ENCODE measurements at regions not wholly inside any gene's neighbourhood (a gene's known extent, or its start where the extent isn't known, plus 50 kb on each side); places are given as distances from the start of the nearest gene placed in this dataset.

- Histone ChIP-seq H3K4me2 (ENCODE audit: low read depth, low read length) (no peak overlapping the region), H3K4me1 (ENCODE audit: low read length) (peaks cover 14% of the 10 kb centered on the region), H3F3A (ENCODE audit: insufficient read depth, low read length) (no peaks in the 10 kb centered on the region), H2AFZ (ENCODE audit: low read length) (no peak overlapping the region), H3K9me2 (replicated peaks; ENCODE audit: insufficient read depth, low read length) (no peaks in the 10 kb centered on the region), H3K9ac (ENCODE audit: low read length) (no peak overlapping the region), H4K20me1 (ENCODE audit: insufficient read depth, low read length) (no peaks in the 10 kb centered on the region), H3K27ac (ENCODE audit: low read length) (no peak overlapping the region), H3K9me3 (replicated peaks; ENCODE audit: insufficient read depth, low read length) (no peaks in the 10 kb centered on the region), H3K27me3 (replicated peaks; ENCODE audit: insufficient read depth, low read length) (no peaks in the 10 kb centered on the region), H3K4me3 (ENCODE audit: low read length) (no peak overlapping the region), H3K79me2 (ENCODE audit: low read length) (no peaks in the 10 kb centered on the region), H3K36me3 (replicated peaks; ENCODE audit: insufficient read depth, low read length) (no peaks in the 10 kb centered on the region)
- TF ChIP-seq CTCF (IDR thresholded peaks at IDR 0.05; ENCODE audit: low read length) (no peak), EZH2phosphoT487 (IDR thresholded peaks at IDR 0.05; ENCODE audit: low read length) (no peak), EZH2 (optimal IDR thresholded peaks at IDR 0.05; ENCODE audit: low read depth, low read length) (no peak)
- DNase-seq, result no peak
These were observed 130.1 kb upstream of the SLC44A1 start for GRCh38 chr9:105114318-105114717.

DNA sequence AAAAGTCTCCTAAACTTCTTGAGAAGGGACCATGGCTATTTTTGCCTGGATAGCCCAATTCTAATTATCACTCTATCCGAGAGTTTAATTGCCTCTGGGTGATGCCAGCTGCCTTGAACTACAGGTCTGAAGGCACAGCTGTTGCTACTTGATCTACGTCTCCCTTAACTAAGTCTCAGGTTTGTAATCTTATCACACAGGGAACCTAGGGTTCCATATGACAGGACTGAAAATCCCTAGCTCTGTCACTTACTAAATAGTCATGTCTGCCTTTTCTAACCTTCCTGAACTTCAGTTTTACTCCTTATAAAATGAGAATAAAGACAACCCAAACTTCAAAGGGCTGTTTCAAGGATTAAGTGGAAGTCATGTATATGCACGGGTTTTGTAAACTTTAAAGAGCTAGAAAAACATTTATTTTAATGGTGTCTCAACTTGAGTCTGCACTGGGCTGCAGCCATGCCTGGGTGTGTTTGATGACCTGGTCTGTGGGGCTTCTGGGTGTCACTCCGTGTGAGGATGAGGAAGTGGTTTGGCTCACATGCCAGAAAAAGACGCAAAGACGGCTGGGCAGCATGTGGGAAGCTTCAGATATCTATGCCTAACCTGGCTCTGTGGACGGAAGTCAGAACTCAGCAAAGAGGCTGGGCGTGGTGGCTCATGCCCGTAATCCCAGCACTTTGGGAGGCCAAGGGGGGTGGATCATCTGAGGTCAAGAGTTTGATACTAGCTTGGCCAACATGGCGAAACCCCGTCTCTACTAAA, 129.3 kb upstream of the SLC44A1 start:
- H3K9ac ChIP-seq (ENCODE audit: low read length), result no peak overlapping the region
- H3K4me2 ChIP-seq (ENCODE audit: low read depth, low read length), result no peak overlapping the region
- peak overlapping the region; percentile 14; the same call in 1 of the 2 replicates for H3K27ac ChIP-seq (ENCODE audit: low read length)

GRCh38 chr9:105116052-105116868, 128.2 kb upstream of the SLC44A1 start:
- no peak overlapping the region for H2AFZ ChIP-seq (ENCODE audit: low read length)
- TF ChIP-seq CTCF (IDR thresholded peaks at IDR 0.05; ENCODE audit: low read length) (no peak), EZH2 (optimal IDR thresholded peaks at IDR 0.05; ENCODE audit: low read depth, low read length) (no peak), EZH2phosphoT487 (IDR thresholded peaks at IDR 0.05; ENCODE audit: low read length) (no peak)
- H3K27ac ChIP-seq (ENCODE audit: low read length), result no peak overlapping the region

More for the DNA sequence above, 129.3 kb upstream of the SLC44A1 start:
- Histone ChIP-seq H4K20me1 (ENCODE audit: insufficient read depth, low read length) (no peaks in the 10 kb centered on the region), H3K9me2 (replicated peaks; ENCODE audit: insufficient read depth, low read length) (no peaks in the 10 kb centered on the region), H2AFZ (ENCODE audit: low read length) (peak overlapping the region; percentile 23; the same call in 1 of the 2 replicates), H3K4me3 (ENCODE audit: low read length) (no peak overlapping the region), H3K4me1 (ENCODE audit: low read length) (peaks cover 14% of the 10 kb centered on the region), H3K79me2 (ENCODE audit: low read length) (no peaks in the 10 kb centered on the region), H3K27me3 (replicated peaks; ENCODE audit: insufficient read depth, low read length) (no peaks in the 10 kb centered on the region), H3K36me3 (replicated peaks; ENCODE audit: insufficient read depth, low read length) (no peaks in the 10 kb centered on the region), H3K9me3 (replicated peaks; ENCODE audit: insufficient read depth, low read length) (no peaks in the 10 kb centered on the region), H3F3A (ENCODE audit: insufficient read depth, low read length) (no peaks in the 10 kb centered on the region)
- peak; percentile 56 for DNase-seq
- TF ChIP-seq EZH2 (optimal IDR thresholded peaks at IDR 0.05; ENCODE audit: low read depth, low read length) (no peak), EZH2phosphoT487 (IDR thresholded peaks at IDR 0.05; ENCODE audit: low read length) (no peak), CTCF (IDR thresholded peaks at IDR 0.05; ENCODE audit: low read length) (no peak)

More at GRCh38 chr9:105116052-105116868, 128.2 kb upstream of the SLC44A1 start:
- Histone ChIP-seq H3K4me1 (ENCODE audit: low read length) (peaks cover 14% of the 10 kb centered on the region), H4K20me1 (ENCODE audit: insufficient read depth, low read length) (no peaks in the 10 kb centered on the region), H3K9ac (ENCODE audit: low read length) (no peak overlapping the region), H3F3A (ENCODE audit: insufficient read depth, low read length) (no peaks in the 10 kb centered on the region), H3K27me3 (replicated peaks; ENCODE audit: insufficient read depth, low read length) (no peaks in the 10 kb centered on the region), H3K36me3 (replicated peaks; ENCODE audit: insufficient read depth, low read length) (no peaks in the 10 kb centered on the region), H3K79me2 (ENCODE audit: low read length) (no peaks in the 10 kb centered on the region), H3K4me2 (ENCODE audit: low read depth, low read length) (no peak overlapping the region), H3K9me2 (replicated peaks; ENCODE audit: insufficient read depth, low read length) (no peaks in the 10 kb centered on the region), H3K9me3 (replicated peaks; ENCODE audit: insufficient read depth, low read length) (no peaks in the 10 kb centered on the region), H3K4me3 (ENCODE audit: low read length) (no peak overlapping the region)
- no peak for DNase-seq
